ENCODE measurements at regions not wholly inside any gene's neighbourhood (a gene's known extent, or its start where the extent isn't known, plus 50 kb on each side); places are given as distances from the start of the nearest gene placed in this dataset.
"Not testable (repeated sequence)": the region's sequence is repeated elsewhere in the genome, so short reads cannot be mapped to it uniquely, and the experiment has no call there.

DNA sequence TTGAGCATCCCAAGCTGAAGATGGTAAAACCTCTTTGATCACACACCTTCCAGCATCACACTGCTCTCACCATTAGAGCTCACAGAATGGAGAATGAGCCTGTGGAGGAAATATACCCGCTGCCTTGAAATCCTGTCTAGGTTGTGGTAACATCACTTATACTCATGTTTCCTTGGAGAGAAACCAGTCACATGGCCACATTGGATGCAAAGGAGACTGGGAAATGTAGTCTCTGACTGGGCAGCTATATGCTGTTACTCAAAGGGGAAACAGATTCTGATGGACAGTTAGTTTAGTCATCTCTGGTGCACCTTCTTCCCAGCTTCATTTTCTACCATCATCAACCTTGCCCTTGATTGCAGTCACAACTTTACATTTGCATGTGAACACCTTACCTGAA, 286.3 kb downstream of the ANKRD50 start:
- DNase-seq (ENCODE audit: low read depth, low spot score), result no peak

DNA sequence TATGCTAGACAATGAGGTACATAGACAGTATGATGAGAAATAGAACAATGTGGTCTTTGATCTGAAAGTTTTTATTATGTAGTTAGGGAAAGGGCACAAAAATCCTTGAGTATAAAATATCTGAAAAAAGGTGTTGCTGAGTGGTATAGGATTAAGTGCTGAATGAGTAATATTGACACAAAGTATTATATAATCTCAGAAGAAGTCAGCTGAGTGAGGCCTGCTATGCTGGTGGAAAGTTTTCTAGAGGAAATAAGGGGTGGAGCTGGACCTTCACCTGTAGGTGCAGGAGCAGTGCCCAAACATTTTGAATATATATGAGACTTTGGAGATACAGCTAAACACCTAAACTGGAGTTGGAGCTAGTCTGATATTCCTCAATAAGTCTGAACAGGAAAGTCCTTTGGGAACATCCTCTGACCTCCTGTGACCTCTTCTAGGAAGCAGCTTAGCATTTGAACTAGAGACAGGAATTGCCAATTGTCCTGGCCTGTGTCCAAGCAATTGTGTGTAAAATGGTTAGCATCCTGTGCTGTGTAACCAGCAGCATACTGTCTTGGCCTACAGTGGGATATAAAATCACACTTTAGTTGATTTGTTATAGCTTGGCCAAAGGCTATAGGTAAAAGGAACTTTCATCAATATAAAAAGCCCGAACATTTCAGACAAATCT, 285.3 kb downstream of the ANKRD50 start:
- no peak for DNase-seq (ENCODE audit: low read depth, low spot score)

DNA sequence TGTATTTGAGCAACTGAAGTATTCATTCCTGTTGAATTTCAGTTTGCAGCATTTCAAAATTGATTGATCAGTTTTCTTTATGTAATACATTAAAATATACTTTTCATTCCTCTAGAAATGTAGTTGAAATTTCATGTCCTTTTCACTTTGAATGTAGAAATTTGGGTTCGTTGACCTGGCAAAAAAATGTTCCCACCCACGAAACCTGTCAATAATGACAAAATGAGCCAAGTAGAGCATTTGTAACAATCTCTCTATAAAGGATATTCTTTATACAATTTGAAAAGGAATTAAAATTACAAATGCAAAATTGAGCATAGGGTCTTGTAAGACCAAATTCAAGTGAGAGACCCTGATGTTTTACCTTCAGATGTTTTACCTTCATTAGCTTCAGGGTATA, 283.9 kb downstream of the ANKRD50 start:
- no peak for DNase-seq (ENCODE audit: low read depth, low spot score)

DNA sequence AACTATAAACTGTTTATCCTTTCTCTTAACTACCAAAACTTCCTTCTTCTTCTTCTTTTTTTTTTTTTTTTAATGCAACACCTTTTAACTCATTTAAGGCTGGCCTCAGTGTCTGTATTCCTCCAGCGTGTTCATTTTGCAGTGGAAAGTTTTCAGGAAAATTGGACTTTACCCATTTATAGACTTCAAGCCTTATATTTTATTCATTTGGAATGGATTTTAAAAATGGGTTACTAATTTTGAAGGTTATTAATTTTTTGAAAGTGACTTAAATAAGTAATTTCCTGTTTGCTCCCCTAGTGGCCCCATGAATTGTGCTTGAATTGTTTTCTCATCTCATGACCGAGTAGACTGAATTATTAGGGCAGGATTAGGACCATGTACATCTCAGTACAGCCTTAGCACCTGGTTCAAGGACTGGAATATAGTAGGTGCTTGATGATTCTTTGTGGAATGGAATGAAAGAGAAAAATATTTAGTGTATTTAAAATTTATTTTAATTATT, 282.7 kb downstream of the ANKRD50 start:
- no peak for DNase-seq (ENCODE audit: low read depth, low spot score)

DNA sequence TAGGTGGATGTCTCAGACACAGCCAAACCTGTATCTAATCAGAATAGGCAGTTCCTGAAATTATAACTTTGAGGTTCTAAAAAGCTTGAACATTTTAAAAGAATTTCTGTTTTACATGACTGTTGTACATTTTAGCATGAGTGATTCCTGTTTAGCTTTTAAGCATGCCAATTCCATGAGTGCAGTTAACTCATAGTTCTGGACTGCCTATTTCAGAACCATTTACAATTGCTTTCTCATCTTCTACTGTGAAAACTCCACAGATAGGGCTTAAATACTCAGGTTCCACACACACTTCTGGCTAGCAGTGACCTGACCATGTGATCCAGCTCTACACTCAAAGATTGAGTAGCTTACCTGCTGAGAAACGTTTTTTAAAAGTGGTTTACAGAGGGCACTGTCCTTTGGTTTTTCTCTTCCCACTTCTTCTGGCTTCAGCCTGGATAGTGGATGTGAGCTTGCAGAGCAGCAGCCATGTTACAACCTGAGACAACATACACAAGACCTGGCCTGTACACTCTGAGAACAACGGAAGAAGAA, 280.8 kb downstream of the ANKRD50 start:
- no peak for DNase-seq (ENCODE audit: low read depth, low spot score)

DNA sequence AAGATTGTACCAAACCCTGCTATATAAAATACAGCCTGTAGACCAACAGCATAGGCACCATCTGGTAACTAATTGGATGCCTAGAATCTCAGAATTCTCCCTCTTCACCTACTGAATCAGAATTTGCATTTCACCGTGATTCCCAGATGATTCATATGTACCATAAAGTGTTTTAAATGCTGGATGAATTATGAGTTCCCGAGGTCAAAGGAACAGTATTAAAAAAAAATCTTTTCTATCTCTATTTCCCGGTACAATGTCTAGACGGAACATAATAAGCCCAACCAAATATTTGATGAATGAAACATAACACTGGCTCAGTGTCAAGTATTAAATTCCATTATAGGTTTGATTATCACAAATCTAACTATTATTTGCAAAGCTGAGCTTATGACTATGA, 280.0 kb downstream of the ANKRD50 start:
- no peak for DNase-seq (ENCODE audit: low read depth, low spot score)

DNA sequence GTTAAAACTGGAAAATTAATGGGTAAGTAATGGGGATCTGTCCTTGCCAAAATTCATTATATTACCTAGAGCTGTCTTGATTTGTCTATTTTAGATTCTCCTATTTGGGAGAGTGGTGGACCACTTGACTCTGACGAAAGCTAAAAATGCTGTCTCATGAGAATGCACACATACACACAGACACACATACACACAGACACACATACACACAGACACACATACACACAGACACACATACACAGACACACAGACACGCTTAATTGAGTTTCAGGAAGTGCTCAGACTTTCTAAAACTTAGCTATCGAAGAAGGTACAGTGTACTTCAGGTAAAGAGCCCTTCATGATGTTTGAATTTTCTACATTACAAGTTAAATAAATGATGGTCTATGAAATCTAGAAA, 279.5 kb downstream of the ANKRD50 start:
- DNase-seq (ENCODE audit: low read depth, low spot score), result no peak

DNA sequence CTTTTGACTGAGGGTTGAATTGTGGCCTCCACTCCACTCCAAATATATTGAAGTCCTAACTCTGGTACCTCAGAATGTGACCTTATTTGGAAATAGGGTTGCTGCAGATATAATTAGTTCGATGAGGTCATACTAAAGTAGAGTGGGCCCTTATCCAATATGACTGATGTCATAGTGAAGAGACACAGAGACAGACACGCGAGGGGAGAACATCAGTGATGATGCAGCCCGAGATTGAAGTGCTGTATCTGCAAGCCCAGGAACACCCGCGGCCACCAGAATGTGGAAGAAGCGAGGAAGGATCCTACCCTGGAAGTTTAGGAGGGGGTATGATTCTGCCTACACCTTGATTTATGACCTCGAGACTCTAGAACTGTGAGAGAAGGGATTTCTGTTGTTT, 279.0 kb downstream of the ANKRD50 start:
- no peak for DNase-seq (ENCODE audit: low read depth, low spot score)

DNA sequence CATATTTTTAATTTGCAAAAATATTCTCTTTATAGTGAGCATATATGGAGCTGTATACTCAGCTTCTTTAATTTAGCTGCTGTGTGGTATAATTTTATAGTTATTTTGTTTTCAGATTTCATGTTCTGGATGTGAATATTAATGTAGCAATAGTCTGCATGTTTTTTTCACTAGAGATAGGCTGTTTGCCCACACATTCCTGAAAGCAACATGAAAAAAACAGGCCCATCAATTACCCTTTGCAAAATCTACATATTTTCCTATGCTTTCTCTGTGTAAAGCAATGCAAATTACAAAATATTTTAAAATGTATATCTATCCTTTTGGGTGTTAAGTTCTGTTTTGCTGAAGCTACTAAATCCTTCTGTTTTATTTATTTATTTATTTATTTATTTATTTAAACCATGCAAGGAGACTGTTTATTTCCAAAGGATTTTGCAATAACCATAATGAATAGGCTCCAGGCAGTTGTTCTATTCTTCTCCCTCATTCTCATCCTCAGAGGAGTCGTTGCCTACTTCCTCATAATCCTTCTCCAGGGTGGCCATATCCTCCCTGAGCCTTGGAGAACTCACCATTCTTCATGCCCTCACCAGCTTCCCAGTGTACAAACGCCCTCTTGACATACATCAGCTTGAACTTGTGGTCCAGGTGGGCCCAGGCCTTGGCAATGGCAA, 277.1 kb downstream of the ANKRD50 start:
- no peak for DNase-seq (ENCODE audit: low read depth, low spot score)

DNA sequence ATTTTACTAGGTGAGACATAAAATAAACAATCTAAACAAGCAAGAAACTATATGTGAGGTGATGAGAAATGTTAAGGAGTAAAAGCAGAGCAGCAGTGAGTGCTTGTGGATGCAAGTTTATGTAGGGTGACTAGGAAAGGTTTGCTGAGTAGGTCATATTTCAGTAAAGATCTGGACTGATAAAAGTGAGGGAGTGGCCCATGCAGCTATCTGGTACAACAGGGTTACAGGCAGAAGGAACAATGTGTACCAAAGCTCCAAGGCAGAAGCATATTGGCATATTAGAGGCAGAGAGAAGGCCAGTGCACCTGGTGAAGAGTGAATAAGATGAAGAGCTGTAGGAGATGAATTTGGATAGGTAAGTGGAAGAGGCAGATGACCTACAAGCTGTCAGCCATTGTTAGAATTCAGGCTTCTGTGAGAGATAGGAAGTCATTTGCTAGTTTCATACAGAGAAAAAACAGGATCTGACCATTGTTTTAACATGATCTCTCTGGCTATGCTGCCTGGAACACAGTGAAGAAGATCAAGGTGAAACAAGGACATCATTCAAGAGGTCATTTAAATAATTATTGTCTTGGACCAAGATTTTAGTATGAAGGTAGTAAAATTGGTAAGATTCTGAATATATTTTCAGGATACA, 274.6 kb downstream of the ANKRD50 start:
- DNase-seq (ENCODE audit: low read depth, low spot score), result no peak

DNA sequence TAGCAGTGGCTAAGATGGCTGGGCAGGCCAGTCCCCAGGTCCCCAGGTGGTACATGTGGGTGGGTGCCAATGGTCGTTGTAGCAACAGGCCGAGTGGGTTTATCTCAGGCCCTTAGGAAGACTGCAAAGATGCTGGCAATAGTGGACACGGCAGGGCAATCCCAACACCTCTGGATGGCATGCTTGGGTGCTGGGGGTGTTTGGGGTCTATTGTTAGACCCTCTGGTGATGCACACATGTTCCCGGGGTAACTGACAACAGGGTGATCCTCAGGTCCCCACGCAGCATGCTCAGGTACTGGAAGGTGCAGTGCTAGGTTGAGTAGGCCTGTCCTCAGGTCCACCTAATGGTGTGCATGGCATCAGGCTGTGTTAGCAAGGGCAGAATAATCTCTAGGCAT, 267.5 kb downstream of the ANKRD50 start:
- no peak for DNase-seq (ENCODE audit: low read depth, low spot score)

DNA sequence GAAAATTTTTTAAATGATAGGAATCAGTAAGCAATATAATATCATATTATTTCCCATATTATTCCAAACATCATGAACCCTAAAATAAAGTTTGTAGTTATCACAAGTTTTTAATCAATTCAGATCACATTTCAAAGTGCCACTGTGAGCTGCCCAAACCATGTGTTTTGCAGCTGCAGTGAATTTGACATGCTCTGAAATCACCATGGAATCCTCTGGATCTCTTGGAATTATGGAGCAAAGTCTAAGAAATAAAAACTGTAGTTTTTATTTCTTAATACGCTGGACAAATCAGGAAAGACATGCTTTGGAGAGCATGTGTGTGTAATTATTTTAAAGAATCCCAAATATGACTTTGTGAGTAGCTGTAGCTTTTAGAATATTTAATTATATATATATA, 262.7 kb downstream of the ANKRD50 start:
- no peak for DNase-seq (ENCODE audit: low read depth, low spot score)

DNA sequence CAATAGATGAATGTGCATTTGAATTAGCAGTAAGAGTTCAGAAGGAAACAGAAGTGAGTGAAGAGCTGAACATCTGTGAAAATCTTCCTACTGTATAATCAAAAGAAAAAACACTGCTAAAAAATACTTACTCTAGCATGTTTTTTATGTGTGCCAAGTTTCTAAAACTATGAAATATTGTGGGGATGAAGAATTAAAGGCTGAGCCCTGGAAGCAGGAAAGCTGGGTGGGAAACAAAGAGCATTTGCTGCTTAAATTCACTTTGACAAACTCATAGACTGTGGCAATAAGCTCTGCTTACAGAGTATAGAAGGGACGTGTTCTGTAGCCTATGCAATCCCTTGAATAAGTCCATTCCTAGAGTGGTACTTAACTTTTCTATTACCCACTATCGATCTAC, 261.7 kb downstream of the ANKRD50 start:
- DNase-seq (ENCODE audit: low read depth, low spot score), result no peak

DNA sequence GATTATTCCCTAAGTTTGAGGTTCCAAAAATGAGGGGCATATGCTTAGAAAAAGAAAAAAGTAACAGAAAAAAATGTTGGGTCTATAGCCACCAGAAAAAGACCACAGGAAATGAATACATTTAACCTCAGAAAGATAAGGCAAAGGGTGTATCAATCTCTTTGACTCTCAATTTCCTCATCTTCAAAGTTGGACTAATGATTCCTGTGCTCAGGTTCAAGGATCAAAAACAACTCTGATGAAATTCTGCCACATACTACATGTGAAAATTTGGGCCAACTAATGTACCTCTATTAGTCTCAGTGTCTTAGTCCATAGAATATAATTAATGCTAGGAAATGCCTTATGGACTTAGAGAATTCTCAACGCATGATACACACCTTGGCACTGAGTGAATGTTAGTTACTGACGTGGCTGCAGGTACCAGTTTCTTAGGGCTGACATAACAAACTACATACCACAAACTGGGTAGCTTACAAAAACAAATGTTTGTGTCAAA, 257.7 kb downstream of the ANKRD50 start:
- DNase-seq (ENCODE audit: low read depth, low spot score), result no peak

DNA sequence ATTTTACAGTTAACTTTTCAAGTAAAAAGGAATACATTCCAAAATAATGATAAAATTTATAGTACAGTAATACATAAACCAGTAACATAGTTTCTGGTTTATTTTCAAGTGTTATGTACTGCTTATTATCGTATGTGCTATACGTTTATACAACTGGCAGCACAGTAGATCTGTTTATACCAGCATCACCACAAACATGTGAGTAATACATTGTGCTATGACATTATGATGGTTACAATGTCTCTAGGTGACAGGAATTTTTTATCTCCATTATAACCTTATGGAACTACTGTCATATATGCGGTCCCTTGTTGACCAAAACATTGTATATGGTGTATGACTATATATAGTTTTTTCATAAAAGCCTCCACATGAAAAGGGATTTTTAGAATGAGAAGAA, 256.9 kb downstream of the ANKRD50 start:
- DNase-seq (ENCODE audit: low read depth, low spot score), result no peak

DNA sequence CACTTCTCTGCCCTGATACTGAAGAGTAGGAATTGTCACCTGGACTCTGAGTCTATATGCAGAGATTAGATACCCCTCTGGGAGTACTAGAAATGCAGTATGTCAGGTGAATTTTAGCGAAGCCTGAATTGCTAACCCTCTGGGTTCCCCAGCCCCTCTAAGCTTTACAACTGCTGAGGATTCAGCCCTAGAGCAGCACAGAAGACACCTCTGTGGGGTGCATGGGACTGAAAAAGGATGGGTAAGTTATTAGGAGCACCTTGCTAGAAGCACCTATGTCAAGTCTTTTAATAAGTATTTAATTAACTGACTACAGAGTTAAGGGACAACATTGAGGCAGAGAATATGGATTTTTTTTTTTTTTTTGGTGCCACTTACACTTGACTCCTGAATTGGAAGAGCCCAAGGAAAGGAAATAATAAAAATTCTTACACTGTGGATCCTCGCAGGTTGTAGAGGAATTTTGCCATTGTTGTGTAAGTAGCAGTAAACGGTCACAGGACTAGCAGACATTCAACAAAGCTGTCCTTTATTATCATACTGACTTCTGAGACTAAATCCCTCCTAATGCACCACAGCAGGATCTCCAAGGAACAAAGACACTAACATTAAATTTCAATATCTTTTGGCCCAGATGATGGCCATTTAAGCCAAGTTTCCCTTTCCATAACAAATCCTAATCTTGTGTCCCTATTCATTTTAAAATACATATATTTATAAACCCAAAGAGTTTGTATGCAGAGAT, 253.2 kb downstream of the ANKRD50 start:
- no peak for DNase-seq (ENCODE audit: low read depth, low spot score)

DNA sequence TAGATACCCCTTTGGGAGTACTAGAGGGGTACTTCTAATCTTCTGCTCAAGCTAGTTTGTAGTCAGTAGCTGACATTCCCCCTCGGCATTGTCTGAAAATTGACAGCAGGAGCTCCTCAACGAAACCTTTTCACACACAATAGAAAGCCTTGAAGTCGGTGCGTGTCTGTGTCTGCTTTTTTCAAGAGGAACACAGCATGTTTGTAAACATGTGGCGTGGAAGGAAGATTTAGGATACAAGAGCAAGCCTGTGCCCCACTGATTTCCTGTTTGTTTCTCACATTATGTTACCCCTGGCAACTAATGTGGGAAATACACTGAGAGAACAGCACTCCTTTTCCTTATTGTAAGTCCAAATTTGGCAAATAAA, 252.6 kb downstream of the ANKRD50 start:
- no peak for DNase-seq (ENCODE audit: low read depth, low spot score)

DNA sequence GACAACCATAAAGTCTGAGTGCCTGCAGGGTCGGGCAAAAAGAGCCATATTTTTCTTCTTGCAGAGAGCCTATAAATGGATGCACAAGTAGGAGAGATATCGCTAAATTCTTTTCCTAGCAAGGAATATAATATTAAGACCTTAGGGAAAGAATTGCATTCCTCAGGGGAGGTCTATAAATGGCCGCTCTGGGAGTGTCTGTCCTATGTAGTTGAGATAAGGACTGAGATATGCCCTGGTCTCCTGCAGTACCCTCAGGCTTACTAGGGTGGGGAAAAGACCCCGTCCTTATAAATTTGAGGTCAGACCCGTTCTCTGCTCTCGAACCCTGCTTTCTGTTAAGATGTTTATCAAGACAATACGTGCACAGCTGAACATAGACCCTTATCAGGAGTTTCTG, 250.9 kb downstream of the ANKRD50 start:
- DNase-seq (ENCODE audit: low read depth, low spot score), result not testable (repeated sequence)

DNA sequence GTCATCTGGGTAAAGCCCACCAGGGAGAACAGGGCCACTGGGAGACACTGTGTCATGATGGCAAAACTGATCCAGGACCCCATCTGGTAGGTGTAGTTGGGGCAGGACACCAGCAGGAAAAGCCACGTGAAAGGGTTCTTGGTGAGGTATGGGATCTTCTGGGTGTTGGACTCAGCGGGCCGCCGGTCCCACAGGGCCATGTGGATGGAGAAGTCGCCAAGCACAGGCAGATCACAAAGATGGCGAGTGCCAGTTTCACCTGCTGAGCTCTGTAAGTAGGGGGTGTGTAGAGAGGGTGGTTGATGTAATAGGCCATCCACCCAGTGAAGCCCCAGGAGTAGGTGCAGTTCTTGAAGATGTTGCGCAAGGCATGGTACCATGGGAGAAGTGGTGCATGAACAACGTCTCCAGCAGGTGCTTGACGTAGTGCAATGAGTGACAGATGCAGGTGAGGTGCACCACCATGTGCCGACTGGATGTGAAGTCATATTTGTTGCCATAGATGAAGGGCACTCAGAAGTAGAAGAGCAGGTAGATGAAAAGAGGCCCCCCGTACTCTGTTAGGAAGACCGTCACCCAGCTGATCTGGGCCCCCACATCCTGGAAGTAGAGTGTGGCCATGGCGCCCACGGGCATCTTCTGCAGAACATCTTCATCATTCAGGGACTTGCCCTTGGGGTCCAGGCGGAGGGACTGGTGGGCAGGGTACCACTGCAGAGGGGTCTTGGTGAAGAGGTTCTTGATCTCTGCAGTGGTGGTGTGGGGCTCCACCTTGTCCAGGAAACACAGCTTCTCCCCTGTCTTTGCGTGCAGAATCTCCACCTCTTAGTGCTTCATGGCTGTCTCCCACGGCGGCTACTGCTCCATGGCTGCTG, 249.3 kb downstream of the ANKRD50 start:
- no peak for DNase-seq (ENCODE audit: low read depth, low spot score)

DNA sequence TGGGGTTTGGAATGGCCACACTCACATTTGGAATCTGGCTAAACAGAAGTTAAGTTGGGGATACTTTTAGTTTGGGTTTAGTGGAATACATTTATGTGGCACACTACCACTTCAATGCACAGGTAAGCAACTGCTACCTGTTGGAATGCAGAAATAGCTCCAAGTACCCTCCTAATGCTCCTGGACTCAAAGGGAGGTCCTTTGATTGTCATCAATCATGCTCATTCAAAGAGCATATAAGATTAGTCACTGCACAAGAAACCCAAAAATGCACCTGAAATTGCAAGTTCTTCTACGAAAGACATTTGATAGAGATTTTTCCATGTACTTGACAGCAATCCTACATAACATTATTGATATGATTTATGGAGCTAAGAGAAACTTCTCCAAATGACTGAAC, 247.7 kb downstream of the ANKRD50 start:
- DNase-seq (ENCODE audit: low read depth, low spot score), result no peak

DNA sequence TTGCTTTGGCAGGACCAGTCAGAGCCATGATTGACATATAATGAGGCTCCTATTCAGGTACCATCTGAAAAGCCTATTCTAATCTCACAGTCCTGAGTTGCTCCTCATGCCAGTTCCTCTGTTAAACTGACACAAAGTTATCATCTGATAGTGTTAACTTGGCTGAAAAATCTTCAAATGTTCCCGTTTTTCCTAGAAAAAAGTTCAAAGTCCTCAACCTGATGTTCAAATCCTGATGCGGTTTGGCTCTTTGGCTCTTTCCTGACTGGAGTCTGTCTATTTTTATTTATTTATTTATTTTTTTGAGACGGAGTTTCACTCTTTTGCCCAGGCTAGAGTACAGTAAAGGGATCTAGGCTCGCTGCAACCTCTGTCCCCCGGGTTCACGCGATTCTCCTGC, 244.2 kb downstream of the ANKRD50 start:
- DNase-seq (ENCODE audit: low read depth, low spot score), result no peak

Data from activated naive CD8-positive, alpha-beta T cell treated with anti-CD3 and anti-CD28 coated beads, Interleukin-2, amount 50 U/mL, for 16 hours (primary cell).